HepG2 (cell line): ENCODE measurements at regions not wholly inside any gene's neighbourhood (a gene's known extent, or its start where the extent isn't known, plus 50 kb on each side); places are given as distances from the start of the nearest gene placed in this dataset.

ENCODE experiments used
- ATAC-seq: fragments of 200-7000 bp; cut with Tn5 transposase; 3 replicates; pipeline ENCODE4 v1.9.1; 2020; ENCODE audit warnings: mild to moderate bottlenecking, moderate library complexity
- BruUV-seq: library from RNA; stranded (reverse); fragments of 400-500 nt; replicated peaks from 2 replicates; lab custom pipeline; 2021; lab: Mats Ljungman, UMichigan
- CTCF ChIA-PET: fragments of 300-600 bp; formaldehyde crosslinking; extraction: SDS; loops from one replicate; lab custom pipeline; 2021; ENCODE audit warnings: low total read pairs, inconsistent platforms, low intra/inter-chr PET ratio; lab: Yijun Ruan, JAX
- POLR2A ChIA-PET: fragments of 350-600 bp; sonication (Branson Sonifier 250); formaldehyde crosslinking; loops from one replicate; lab custom pipeline; 2020; ENCODE audit warnings: antibody characterized with exemption, inconsistent platforms; lab: Yijun Ruan, JAX
- DNase-seq: peaks from one replicate; pipeline ENCODE4 v3.0.0-alpha.2; 2015; ENCODE audit warnings: low spot score
- FAIRE-seq: peaks from 3 replicates; lab custom pipeline; 2011; peaks lifted over from hg19 to GRCh38; lab: Jason Lieb, UNC
- H2AFZ ChIP-seq: one replicate; pipeline ENCODE4 v1.6.1; 2011; ENCODE audit warnings: low read length, inconsistent platforms
- H3K27ac ChIP-seq: fragments of 300-600 bp; 3 replicates; pipeline ENCODE4 v1.8.0; 2011; ENCODE audit warnings: mixed run types, mild to moderate bottlenecking, mixed read lengths, low read length, inconsistent platforms; ENCODE audit not compliant: insufficient read depth; ENCODE audit errors: extremely low read length
- H3K27me3 ChIP-seq, 2 experiments: fragments of 200-600 bp in 1 of 2; 2 replicates in 1 of 2; 3 replicates in 1 of 2; pipeline versions ENCODE4 v1.6.0 to v1.8.0; 2011; ENCODE audit warnings: low read length in 2 of 2, mild to moderate bottlenecking in 2 of 2, moderate library complexity in 2 of 2, inconsistent platforms in 1 of 2; ENCODE audit not compliant: insufficient read depth in 2 of 2, control insufficient read depth in 1 of 2
- H3K36me3 ChIP-seq, 2 experiments: fragments of 200-600 bp in 1 of 2; replicated peaks in 1 of 2; 2 replicates in 1 of 2; 3 replicates in 1 of 2; pipeline versions ENCODE4 v1.5.1 to v1.8.0; 2011; ENCODE audit warnings: low read length in 2 of 2, inconsistent platforms in 1 of 2; ENCODE audit not compliant: insufficient read depth in 2 of 2, control insufficient read depth in 1 of 2
- H3K4me1 ChIP-seq: 2 replicates; pipeline ENCODE4 v1.5.1; 2012; ENCODE audit warnings: low read length, inconsistent platforms; ENCODE audit not compliant: insufficient read depth
- H3K4me2 ChIP-seq: 2 replicates; pipeline ENCODE4 v1.6.0; 2011; ENCODE audit warnings: low read depth, low read length, inconsistent platforms
- H3K4me3 ChIP-seq, 3 experiments: fragments of 200-600 bp in 1 of 3; sonication (generic), shearing (Covaris generic) in 1 of 3; replicated peaks in 1 of 3; 2 replicates each; pipeline ENCODE4 v1.5.1; 2011 to 2016; ENCODE audit warnings: low read length in 3 of 3, inconsistent platforms in 2 of 3, low read depth in 2 of 3, mild to moderate bottlenecking in 2 of 3, control low read depth in 1 of 3, mixed read lengths in 1 of 3; ENCODE audit not compliant: insufficient read depth in 1 of 3
- H3K79me2 ChIP-seq: one replicate; pipeline ENCODE4 v1.6.1; 2011; ENCODE audit warnings: low read length, inconsistent platforms; ENCODE audit not compliant: insufficient read depth
- H3K9ac ChIP-seq: 2 replicates; pipeline ENCODE4 v1.6.0; 2011; ENCODE audit warnings: mild to moderate bottlenecking, low read depth, low read length, inconsistent platforms; ENCODE audit not compliant: insufficient read depth
- H3K9me3 ChIP-seq: 2 replicates; pipeline ENCODE4 v1.5.1; 2012; ENCODE audit warnings: mild to moderate bottlenecking, low read length
- H4K20me1 ChIP-seq: 2 replicates; pipeline ENCODE4 v1.6.0; 2011; ENCODE audit warnings: inconsistent platforms, mild to moderate bottlenecking, low read length, moderate library complexity; ENCODE audit not compliant: insufficient read depth
- MZF1 ChIP-seq: sonication (generic); formaldehyde crosslinking; IDR thresholded peaks from 2 replicates; pipeline ENCODE4 v1.8.1; 2023; ENCODE audit warnings: mild to moderate bottlenecking, missing genetic modification reagents, borderline replicate concordance
- NFE2L2 ChIP-seq: fragments of 150-350 bp; IDR thresholded peaks from 2 replicates; pipeline ENCODE4 v1.6.1; 2014; ENCODE audit warnings: low read length
- SOX13 ChIP-seq, 3 experiments: fragments of 450-650 bp in 1 of 3; sonication (generic) in 1 of 3; formaldehyde crosslinking in 1 of 3; IDR thresholded peaks in 2 of 3; conservative IDR thresholded peaks in 1 of 3; 2 replicates each; pipeline versions ENCODE4 v1.5.0 to v1.6.1; 2016 to 2020; ENCODE audit warnings: antibody characterized with exemption in 1 of 3, mild to moderate bottlenecking in 1 of 3, missing compliant biosample characterization in 1 of 3, missing genetic modification reagents in 1 of 3, moderate library complexity in 1 of 3
- ZNF34 ChIP-seq: sonication (generic); formaldehyde crosslinking; IDR thresholded peaks from 2 replicates; pipeline ENCODE4 v1.4.0; 2020; ENCODE audit warnings: mild to moderate bottlenecking, missing genetic modification reagents, borderline replicate concordance
- ZNF572 ChIP-seq: sonication (generic); formaldehyde crosslinking; IDR thresholded peaks from 2 replicates; pipeline ENCODE4 v1.5.1; 2020; ENCODE audit warnings: mild to moderate bottlenecking, missing genetic modification reagents
- WGBS: methylation state at CpG from one replicate; pipeline ENCODE4 v1.1.6; 2017; ENCODE audit warnings: low lambda C conversion rate; 5-methylcytosine and 5-hydroxymethylcytosine counted together
- in situ Hi-C: cut with HindIII; loops from 2 replicates; pipeline ENCODE4 v1.10.0; 2017; ENCODE audit warnings: low pct_unique_long_range_greater_than_20kb; ENCODE audit not compliant: extremely low pct_ligation_motif_present
- intact Hi-C: fragments of 100-400 bp; cut with micrococcal nuclease; formaldehyde crosslinking; loops from one replicate; pipeline ENCODE4 v1.10.0; 2022; ENCODE audit not compliant: unreplicated experiment
- TF ChIP-seq, protein P1 (sequence below): IDR thresholded peaks from 2 replicates; pipeline ENCODE4 v1.6.1; 2016; ENCODE audit warnings: control low read depth
- TF ChIP-seq, protein P2 (sequence below): sonication (generic); formaldehyde crosslinking; IDR thresholded peaks from 2 replicates; pipeline ENCODE4 v1.5.0; 2020; ENCODE audit warnings: mild to moderate bottlenecking, missing genetic modification reagents

DNA sequence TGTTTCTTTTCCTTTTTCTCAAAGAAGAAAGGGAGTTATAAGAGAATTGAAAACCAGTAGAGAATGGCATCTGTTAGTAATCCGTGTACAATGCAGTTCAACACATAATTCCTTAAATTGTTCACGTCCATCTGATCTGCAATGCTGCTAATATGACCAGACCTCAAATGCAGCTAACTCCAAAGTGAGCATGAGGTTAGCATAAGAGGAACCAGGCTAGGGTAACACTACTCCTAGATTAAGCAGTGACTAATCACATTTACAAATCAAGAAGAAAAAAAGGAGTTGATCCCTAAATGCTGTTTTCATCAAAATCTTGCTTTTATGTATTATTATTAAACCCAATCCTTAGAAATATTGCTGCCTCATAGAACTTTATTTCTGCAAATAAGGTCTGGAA lies 432.7 kb upstream of the ARID1B start:
- ChIA-PET POLR2A (no interaction called here), CTCF (no interaction called here)
- Histone ChIP-seq H3K27me3 (peaks cover 0 to 17% of the 10 kb centered on the region in 2 experiments; a peak in 3 of 5 replicates), H3K4me2 (no peak overlapping the region), H3K4me1 (no peaks in the 10 kb centered on the region), H3K36me3 (no peaks in the 10 kb centered on the region), H3K27ac (no peak overlapping the region), H2AFZ (no peak overlapping the region), H4K20me1 (no peaks in the 10 kb centered on the region), H3K4me3 (no peak overlapping the region), H3K79me2 (no peaks in the 10 kb centered on the region), H3K9ac (no peak overlapping the region), H3K9me3 (no peaks in the 10 kb centered on the region)
- 0% methylated on average over 2 of the region's 2 CpGs for WGBS
- BruUV-seq: no TSS peak
- TF ChIP-seq MZF1 (no peak), ZNF34 (CRISPR knock-in tag) (no peak), SOX13 (IDR thresholded peaks at IDR 0.05) (no peak), SOX13 (CRISPR knock-in tag; conservative IDR thresholded peaks at IDR 0.05 in 1 of 2, IDR thresholded peaks at IDR 0.05 in 1 of 2) (no peak), ZNF572 (CRISPR knock-in tag) (no peak), NFE2L2 (0 out of 2 replicates have a peak, but pooled peaks have one; percentile 13)
- TF ChIP-seq, protein P1, sequence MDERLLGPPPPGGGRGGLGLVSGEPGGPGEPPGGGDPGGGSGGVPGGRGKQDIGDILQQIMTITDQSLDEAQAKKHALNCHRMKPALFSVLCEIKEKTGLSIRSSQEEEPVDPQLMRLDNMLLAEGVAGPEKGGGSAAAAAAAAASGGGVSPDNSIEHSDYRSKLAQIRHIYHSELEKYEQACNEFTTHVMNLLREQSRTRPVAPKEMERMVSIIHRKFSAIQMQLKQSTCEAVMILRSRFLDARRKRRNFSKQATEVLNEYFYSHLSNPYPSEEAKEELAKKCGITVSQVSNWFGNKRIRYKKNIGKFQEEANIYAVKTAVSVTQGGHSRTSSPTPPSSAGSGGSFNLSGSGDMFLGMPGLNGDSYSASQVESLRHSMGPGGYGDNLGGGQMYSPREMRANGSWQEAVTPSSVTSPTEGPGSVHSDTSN (CRISPR knock-in tag): no peak
- TF ChIP-seq, protein P2, sequence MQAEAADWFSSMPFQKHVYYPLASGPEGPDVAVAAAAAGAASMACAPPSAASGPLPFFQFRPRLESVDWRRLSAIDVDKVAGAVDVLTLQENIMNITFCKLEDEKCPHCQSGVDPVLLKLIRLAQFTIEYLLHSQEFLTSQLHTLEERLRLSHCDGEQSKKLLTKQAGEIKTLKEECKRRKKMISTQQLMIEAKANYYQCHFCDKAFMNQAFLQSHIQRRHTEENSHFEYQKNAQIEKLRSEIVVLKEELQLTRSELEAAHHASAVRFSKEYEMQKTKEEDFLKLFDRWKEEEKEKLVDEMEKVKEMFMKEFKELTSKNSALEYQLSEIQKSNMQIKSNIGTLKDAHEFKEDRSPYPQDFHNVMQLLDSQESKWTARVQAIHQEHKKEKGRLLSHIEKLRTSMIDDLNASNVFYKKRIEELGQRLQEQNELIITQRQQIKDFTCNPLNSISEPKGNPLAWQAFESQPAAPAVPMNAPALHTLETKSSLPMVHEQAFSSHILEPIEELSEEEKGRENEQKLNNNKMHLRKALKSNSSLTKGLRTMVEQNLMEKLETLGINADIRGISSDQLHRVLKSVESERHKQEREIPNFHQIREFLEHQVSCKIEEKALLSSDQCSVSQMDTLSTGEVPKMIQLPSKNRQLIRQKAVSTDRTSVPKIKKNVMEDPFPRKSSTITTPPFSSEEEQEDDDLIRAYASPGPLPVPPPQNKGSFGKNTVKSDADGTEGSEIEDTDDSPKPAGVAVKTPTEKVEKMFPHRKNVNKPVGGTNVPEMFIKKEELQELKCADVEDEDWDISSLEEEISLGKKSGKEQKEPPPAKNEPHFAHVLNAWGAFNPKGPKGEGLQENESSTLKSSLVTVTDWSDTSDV (CRISPR knock-in tag): no peak
- DNase-seq (no peak), ATAC-seq (no peak), FAIRE-seq (no peak)
- intact Hi-C loops: no loop called here
- in situ Hi-C loops: no loop called here
